GM18907 (cell line): ENCODE measurements at regions not wholly inside any gene's neighbourhood (a gene's known extent, or its start where the extent isn't known, plus 50 kb on each side); places are given as distances from the start of the nearest gene placed in this dataset.
"Not testable (repeated sequence)": the region's sequence is repeated elsewhere in the genome, so short reads cannot be mapped to it uniquely, and the experiment has no call there.

Experiments
- ATAC-seq: cut with Tn5 transposase; IDR thresholded peaks from one replicate; pipeline ENCODE4 v1.9.1; 2021; ENCODE audit warnings: mild to moderate bottlenecking, moderate library complexity; ENCODE audit not compliant: unreplicated experiment

- no peak for ATAC-seq
Measured at GRCh38 chr12:131213896-131214442, 260.3 kb downstream of the ADGRD1 start.

GRCh38 chr12:131214936-131215335, 261.2 kb downstream of the ADGRD1 start:
- not testable (repeated sequence) for ATAC-seq

GRCh38 chr12:131216587-131216986, 262.9 kb downstream of the ADGRD1 start:
- ATAC-seq, result not testable (repeated sequence)

GRCh38 chr12:131217024-131217586, 263.4 kb downstream of the ADGRD1 start:
- ATAC-seq, result no peak

- ATAC-seq, result peak; percentile 42
Measured at GRCh38 chr12:131218026-131218922, 264.6 kb downstream of the ADGRD1 start.

GRCh38 chr12:131218923-131219669, 265.4 kb downstream of the ADGRD1 start:
- no peak for ATAC-seq

GRCh38 chr12:131219670-131220330, 266.1 kb downstream of the ADGRD1 start:
- ATAC-seq, result no peak

GRCh38 chr12:131220331-131220685, 266.6 kb downstream of the ADGRD1 start:
- no peak for ATAC-seq

GRCh38 chr12:131221061-131221956, 267.6 kb downstream of the ADGRD1 start:
- ATAC-seq, result peak; percentile 3

GRCh38 chr12:131221957-131222328, 268.2 kb downstream of the ADGRD1 start:
- no peak for ATAC-seq

- peak; percentile 71 for ATAC-seq
Measured at GRCh38 chr12:131222329-131223139, 268.8 kb downstream of the ADGRD1 start.

GRCh38 chr12:131223171-131223761, 269.6 kb downstream of the ADGRD1 start:
- ATAC-seq, result no peak

- ATAC-seq, result no peak
Measured at GRCh38 chr12:131223791-131224225, 270.1 kb downstream of the ADGRD1 start.

GRCh38 chr12:131224226-131225065, 270.7 kb downstream of the ADGRD1 start:
- not testable (repeated sequence) for ATAC-seq

- ATAC-seq, result not testable (repeated sequence)
Measured at GRCh38 chr12:131225066-131225380, 271.3 kb downstream of the ADGRD1 start.

- ATAC-seq, result no peak
Measured at GRCh38 chr12:131226345-131227265, 272.9 kb downstream of the ADGRD1 start.

- not testable (repeated sequence) for ATAC-seq
Measured at GRCh38 chr12:131227641-131228040, 273.9 kb downstream of the ADGRD1 start.
